CD4-positive, alpha-beta T cell treated with Interleukin-17A for 1 hour (primary cell): ENCODE measurements at regions not wholly inside any gene's neighbourhood (a gene's known extent, or its start where the extent isn't known, plus 50 kb on each side); places are given as distances from the start of the nearest gene placed in this dataset.

Experiments
- DNase-seq: peaks from one replicate; pipeline ENCODE4 v3.0.0-alpha.2; 2020

- DNase-seq = no peak
Measured at GRCh38 chr2:120785228-120785966, 49.7 kb downstream of the GLI2 start.

GRCh38 chr2:120786038-120786960 is 50.6 kb downstream of the GLI2 start:
- no peak for DNase-seq

- no peak for DNase-seq
Measured at GRCh38 chr2:120787111-120787821, 51.6 kb downstream of the GLI2 start.

GRCh38 chr2:120787822-120788700 is 52.4 kb downstream of the GLI2 start:
- DNase-seq = no peak

GRCh38 chr2:120791243-120791961 is 55.7 kb downstream of the GLI2 start:
- no peak for DNase-seq

GRCh38 chr2:120791962-120792297 is 56.3 kb downstream of the GLI2 start:
- DNase-seq = no peak

GRCh38 chr2:120793682-120794403 is 58.2 kb downstream of the GLI2 start:
- no peak for DNase-seq

GRCh38 chr2:120794716-120795115 is 59.0 kb downstream of the GLI2 start:
- DNase-seq = no peak

GRCh38 chr2:120796094-120796493 is 60.4 kb downstream of the GLI2 start:
- no peak for DNase-seq

- DNase-seq = no peak
Measured at GRCh38 chr2:120797421-120798221, 62.0 kb downstream of the GLI2 start.

- DNase-seq = no peak
Measured at GRCh38 chr2:120798567-120799247, 63.0 kb downstream of the GLI2 start.

- no peak for DNase-seq
Measured at GRCh38 chr2:120802158-120802557, 66.5 kb downstream of the GLI2 start.

GRCh38 chr2:120802867-120803484 is 67.3 kb downstream of the GLI2 start:
- no peak for DNase-seq

- no peak for DNase-seq
Measured at GRCh38 chr2:120803764-120804335, 68.2 kb downstream of the GLI2 start.

GRCh38 chr2:120804459-120804858 is 68.8 kb downstream of the GLI2 start:
- DNase-seq = no peak

- no peak for DNase-seq
Measured at GRCh38 chr2:120805011-120805410, 69.3 kb downstream of the GLI2 start.

GRCh38 chr2:120805602-120806001 is 69.9 kb downstream of the GLI2 start:
- DNase-seq = no peak

- no peak for DNase-seq
Measured at GRCh38 chr2:120807751-120808150, 72.1 kb downstream of the GLI2 start.

- DNase-seq = no peak
Measured at GRCh38 chr2:120809151-120809550, 73.5 kb downstream of the GLI2 start.
